Ecto neural progenitor cell (in vitro differentiated cells): ENCODE measurements at regions not wholly inside any gene's neighbourhood (a gene's known extent, or its start where the extent isn't known, plus 50 kb on each side); places are given as distances from the start of the nearest gene placed in this dataset.
"Not testable (repeated sequence)": the region's sequence is repeated elsewhere in the genome, so short reads cannot be mapped to it uniquely, and the experiment has no call there.

Source experiments
- DNase-seq: peaks from one replicate; pipeline ENCODE4 v3.0.0-alpha.2; 2018; ENCODE audit warnings: low spot score

DNA sequence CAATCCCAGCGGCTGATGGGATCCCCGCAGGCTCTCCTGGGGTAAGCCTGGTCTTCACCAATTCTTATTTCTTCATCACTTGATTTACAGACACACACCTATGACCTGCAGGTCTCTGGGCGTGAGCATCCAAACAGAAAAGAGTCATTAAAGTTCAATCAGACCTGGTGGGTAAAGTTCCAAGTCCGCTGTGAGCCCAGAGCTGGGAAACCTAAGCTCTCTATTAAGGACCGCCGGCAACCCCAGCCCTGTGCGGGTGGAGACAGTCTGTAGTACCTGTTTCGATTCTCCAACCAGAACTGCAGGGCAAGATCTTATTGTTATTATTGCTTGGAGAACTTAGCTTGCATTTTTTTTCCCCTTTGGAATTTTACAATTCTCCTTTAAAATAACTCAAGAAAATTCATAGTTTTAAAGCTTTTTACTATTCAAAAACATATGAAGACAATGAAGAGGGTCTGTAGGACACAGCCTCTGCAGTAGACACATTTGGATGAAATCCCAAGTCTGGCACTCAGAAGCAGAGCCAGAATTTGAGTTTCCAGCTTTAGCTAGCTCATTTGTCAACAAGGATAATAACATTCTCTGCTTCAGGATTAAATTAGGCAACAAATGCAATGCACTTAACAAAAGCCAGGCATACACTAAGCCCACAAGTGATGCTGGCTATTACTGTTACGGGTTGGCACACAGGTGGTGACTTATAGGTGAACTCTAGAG is 376.4 kb downstream of the INSIG2 start:
- DNase-seq, result no peak

GRCh38 chr2:118464046-118464445 is 375.8 kb downstream of the INSIG2 start:
- no peak for DNase-seq

GRCh38 chr2:118460425-118460824 is 372.2 kb downstream of the INSIG2 start:
- no peak for DNase-seq

- no peak for DNase-seq
Observed at GRCh38 chr2:118459426-118459825, 371.2 kb downstream of the INSIG2 start.

- no peak for DNase-seq
Observed at GRCh38 chr2:118457951-118458350, 369.7 kb downstream of the INSIG2 start.

GRCh38 chr2:118449401-118449800 is 361.1 kb downstream of the INSIG2 start:
- DNase-seq, result no peak

GRCh38 chr2:118443596-118443995 is 355.3 kb downstream of the INSIG2 start:
- no peak for DNase-seq

GRCh38 chr2:118442996-118443553 is 354.8 kb downstream of the INSIG2 start:
- DNase-seq, result no peak

GRCh38 chr2:118442046-118442445 is 353.8 kb downstream of the INSIG2 start:
- no peak for DNase-seq

GRCh38 chr2:118440404-118441098 is 352.3 kb downstream of the INSIG2 start:
- no peak for DNase-seq

- no peak for DNase-seq
Observed at GRCh38 chr2:118437501-118437900, 349.2 kb downstream of the INSIG2 start.

DNA sequence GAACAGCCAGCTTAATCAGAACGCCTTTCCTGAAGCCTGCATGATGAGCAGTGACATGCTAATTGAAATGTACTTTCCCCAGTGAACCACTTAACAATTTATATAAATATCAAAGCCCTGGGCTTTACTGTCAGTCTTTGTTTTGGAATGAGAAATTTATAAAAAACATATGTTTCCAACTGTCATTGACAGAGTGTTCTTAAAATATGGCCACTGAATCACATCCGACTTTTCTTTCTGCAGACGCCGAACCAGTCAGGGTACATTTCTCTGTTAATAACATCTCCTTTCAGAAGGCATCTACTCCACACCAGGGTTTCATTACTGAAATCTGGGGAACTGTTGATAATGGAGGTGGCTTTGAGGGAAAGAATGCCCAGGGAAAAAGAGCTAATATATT is 343.7 kb downstream of the INSIG2 start:
- no peak for DNase-seq

- no peak for DNase-seq
Observed at GRCh38 chr2:118431586-118431985, 343.3 kb downstream of the INSIG2 start.

DNA sequence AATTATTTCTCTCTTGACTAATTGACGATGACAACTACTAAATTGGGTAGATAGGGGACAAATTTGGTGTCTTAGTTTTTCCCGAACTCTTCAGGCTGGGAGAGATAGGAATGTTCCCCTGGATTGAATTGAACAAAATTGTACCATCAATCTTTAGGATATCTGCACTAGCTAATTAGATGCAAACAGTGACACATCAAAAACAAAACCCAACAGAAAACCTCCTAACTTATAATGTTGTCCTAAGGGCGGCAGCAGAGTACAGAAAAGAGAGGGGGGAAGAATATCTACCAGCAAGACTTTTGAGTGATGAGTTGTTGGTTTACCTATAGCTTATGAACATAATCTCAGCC is 342.9 kb downstream of the INSIG2 start:
- DNase-seq, result no peak

DNA sequence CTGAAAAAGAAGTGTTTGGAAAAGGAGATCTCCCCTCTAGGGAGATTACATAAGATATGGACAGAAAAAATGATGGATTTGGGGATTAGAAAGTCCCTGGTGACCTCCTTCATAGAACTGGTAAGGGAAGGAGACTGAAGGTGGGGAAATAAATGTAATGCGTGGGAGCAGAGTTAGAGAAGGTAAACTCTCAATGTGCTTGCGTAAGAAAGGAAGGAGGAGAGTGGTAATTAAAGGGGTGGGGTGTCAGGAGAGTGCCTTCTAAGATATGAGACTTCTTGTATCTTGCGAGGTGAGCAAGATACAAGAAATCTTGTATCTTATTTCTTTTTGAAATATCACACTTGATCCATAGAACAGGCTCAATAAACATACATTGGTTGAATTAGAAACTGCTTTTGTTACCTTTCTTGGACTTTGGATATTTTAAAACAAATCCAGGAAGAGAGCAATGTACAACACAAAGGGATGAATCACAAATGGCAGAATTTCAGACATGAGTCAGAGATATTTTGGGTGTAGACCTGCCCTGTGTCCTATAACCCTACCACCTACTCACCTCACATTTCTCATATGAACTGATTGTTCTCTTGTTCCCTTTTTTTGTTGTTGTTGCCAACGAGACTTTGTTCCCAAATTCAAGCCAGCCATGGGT is 342.4 kb downstream of the INSIG2 start:
- DNase-seq, result no peak

- no peak for DNase-seq
Observed at GRCh38 chr2:118425191-118425590, 336.9 kb downstream of the INSIG2 start.

DNA sequence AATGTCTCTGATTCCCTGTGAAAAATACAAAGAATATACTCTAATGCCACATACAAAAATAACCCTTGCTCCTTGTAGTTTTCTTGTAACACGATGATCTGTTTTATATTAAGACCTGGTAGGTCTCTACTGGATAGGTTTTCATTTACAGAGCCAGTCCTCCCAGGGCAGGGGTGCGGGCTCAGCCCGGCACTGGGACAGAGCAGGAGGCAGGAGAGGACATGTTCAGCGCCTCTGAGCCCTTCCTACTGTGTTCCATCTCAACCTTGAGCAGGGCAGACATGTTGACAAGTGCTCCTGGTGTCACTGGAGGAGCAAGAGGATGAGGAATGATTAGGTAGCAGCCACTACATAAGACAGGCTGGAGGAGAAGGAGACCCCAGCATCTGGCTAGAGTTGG is 335.5 kb downstream of the INSIG2 start:
- no peak for DNase-seq

- DNase-seq, result no peak
Observed at GRCh38 chr2:118421648-118422047, 333.4 kb downstream of the INSIG2 start.

- no peak for DNase-seq
Observed at GRCh38 chr2:118417406-118418120, 329.3 kb downstream of the INSIG2 start.

DNA sequence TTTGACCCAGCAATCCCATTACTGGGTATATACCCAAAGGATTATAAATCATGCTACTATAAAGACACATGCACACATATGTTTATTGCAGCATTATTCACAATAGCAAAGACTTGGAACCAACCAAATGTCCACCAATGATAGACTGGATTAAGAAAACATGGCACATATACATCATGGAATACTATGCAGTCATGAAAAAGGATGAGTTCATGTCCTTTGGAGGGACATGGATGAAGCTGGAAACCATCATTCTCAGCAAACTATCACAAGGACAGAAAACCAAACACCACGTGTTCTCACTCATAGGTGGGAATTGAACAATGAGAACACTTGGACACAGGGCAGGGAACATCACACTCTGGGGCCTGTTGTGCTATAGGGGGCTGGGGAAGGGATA is 326.9 kb downstream of the INSIG2 start:
- DNase-seq, result not testable (repeated sequence)

- DNase-seq, result no peak
Observed at GRCh38 chr2:118403658-118404451, 315.6 kb downstream of the INSIG2 start.

DNA sequence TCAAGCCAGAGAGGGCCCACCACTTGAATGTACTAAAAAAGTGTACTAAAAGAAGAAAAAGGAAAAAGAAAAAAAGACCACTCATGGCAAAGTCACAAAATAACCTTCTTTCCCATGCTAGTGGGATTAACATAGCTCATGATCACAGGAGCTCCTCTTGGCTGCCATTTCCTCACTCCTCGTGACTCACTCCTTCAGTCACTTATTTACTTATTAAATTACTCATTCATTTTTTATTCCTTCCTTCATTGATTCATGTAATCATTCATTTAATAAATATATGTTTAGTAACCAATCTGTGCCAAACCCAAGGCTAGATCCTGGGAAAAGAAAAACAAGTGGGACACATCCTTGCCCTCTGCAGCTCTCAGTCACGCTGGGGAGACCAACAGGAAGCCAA is 300.5 kb downstream of the INSIG2 start:
- DNase-seq, result no peak
